ENCODE measurements at regions not wholly inside any gene's neighbourhood (a gene's known extent, or its start where the extent isn't known, plus 50 kb on each side); places are given as distances from the start of the nearest gene placed in this dataset.

- TF ChIP-seq POLR2AphosphoS5 (IDR thresholded peaks at IDR 0.05; ENCODE audit: low read depth, low read length) (no peak), CTCF (IDR thresholded peaks at IDR 0.05) (no peak), TCF7L2 (IDR thresholded peaks at IDR 0.05; ENCODE audit: low read depth, low read length) (no peak), REST (IDR thresholded peaks at IDR 0.05; ENCODE audit: insufficient read depth in 1 of 2, low read depth in 2 of 2, low read length in 1 of 2) (no peak), SIN3A (IDR thresholded peaks at IDR 0.05; ENCODE audit: borderline replicate concordance, insufficient read depth, low read depth, low read length) (no peak)
- Histone ChIP-seq H3K9me3 (ENCODE audit: control insufficient read depth, insufficient read depth, low read depth, low read length) (no peaks in the 10 kb centered on the region), H3K36me3 (ENCODE audit: control insufficient read depth, insufficient read depth, low read length) (no peaks in the 10 kb centered on the region), H3K27ac (ENCODE audit: low read length) (no peak overlapping the region), H3K27me3 (ENCODE audit: control insufficient read depth, insufficient read depth, low read length) (no peaks in the 10 kb centered on the region), H3K4me1 (ENCODE audit: control insufficient read depth, insufficient read depth, low read length) (no peaks in the 10 kb centered on the region), H3K4me3 (ENCODE audit: low read depth in 2 of 2, low read length in 2 of 2) (no peak overlapping the region)
- in situ Hi-C loops (cut with HindIII; ENCODE audit: low pct_unique_long_range_greater_than_20kb, low sequenced_read_pairs), result no loop called here
- no peak for DNase-seq (ENCODE audit: low read depth, low spot score)
- intact Hi-C loops (cut with micrococcal nuclease; ENCODE audit: unreplicated experiment), result no loop called here
- POLR2A ChIA-PET, result no interaction called here
- no TSS peak for BruUV-seq (replicated peaks)
- no peak for ATAC-seq
- CTCF ChIA-PET, result no interaction called here
Measured at GRCh38 chr17:52957411-52957810, 798.9 kb upstream of the CA10 start.

- Histone ChIP-seq H3K9me3 (ENCODE audit: control insufficient read depth, insufficient read depth, low read depth, low read length) (no peaks in the 10 kb centered on the region; the same call in 1 of the 2 replicates), H3K27ac (ENCODE audit: low read length) (no peak overlapping the region), H3K4me3 (ENCODE audit: low read depth in 2 of 2, low read length in 2 of 2) (no peak overlapping the region), H3K36me3 (ENCODE audit: control insufficient read depth, insufficient read depth, low read length) (no peaks in the 10 kb centered on the region), H3K27me3 (ENCODE audit: control insufficient read depth, insufficient read depth, low read length) (no peaks in the 10 kb centered on the region), H3K4me1 (ENCODE audit: control insufficient read depth, insufficient read depth, low read length) (no peaks in the 10 kb centered on the region)
- BruUV-seq (replicated peaks), result no TSS peak
- intact Hi-C loops (cut with micrococcal nuclease; ENCODE audit: unreplicated experiment), result no loop called here
- DNase-seq (ENCODE audit: low read depth, low spot score) (no peak), ATAC-seq (no peak)
- ChIA-PET CTCF (no interaction called here), POLR2A (no interaction called here)
- no peak for TF ChIP-seq SIN3A (IDR thresholded peaks at IDR 0.05; ENCODE audit: borderline replicate concordance, insufficient read depth, low read depth, low read length)
- TF ChIP-seq POLR2AphosphoS5 (IDR thresholded peaks at IDR 0.05; ENCODE audit: low read depth, low read length), result no peak
- TF ChIP-seq TCF7L2 (IDR thresholded peaks at IDR 0.05; ENCODE audit: low read depth, low read length), result no peak
- TF ChIP-seq REST (IDR thresholded peaks at IDR 0.05; ENCODE audit: insufficient read depth in 1 of 2, low read depth in 2 of 2, low read length in 1 of 2), result no peak
- no peak for TF ChIP-seq CTCF (IDR thresholded peaks at IDR 0.05)
- in situ Hi-C loops (cut with HindIII; ENCODE audit: low pct_unique_long_range_greater_than_20kb, low sequenced_read_pairs), result no loop called here
Measured at GRCh38 chr17:52947418-52947817, 788.9 kb upstream of the CA10 start.

Measured in Panc1 (cell line).